GM23248 (cell line): ENCODE measurements at regions not wholly inside any gene's neighbourhood (a gene's known extent, or its start where the extent isn't known, plus 50 kb on each side); places are given as distances from the start of the nearest gene placed in this dataset.

ENCODE experiments used
- EZH2 ChIP-seq: fragments of 200-600 bp; sonication (generic); IDR thresholded peaks from 2 replicates; pipeline ENCODE4 v1.6.1; 2018; ENCODE audit warnings: antibody characterized with exemption, mild to moderate bottlenecking; ENCODE audit not compliant: insufficient read depth, poor library complexity, severe bottlenecking
- EZH2phosphoT487 ChIP-seq: fragments of 200-600 bp; sonication (generic); IDR thresholded peaks from 2 replicates; pipeline ENCODE4 v1.6.1; 2018; ENCODE audit warnings: antibody characterized with exemption, moderate library complexity, mild to moderate bottlenecking, low read depth; ENCODE audit not compliant: insufficient read depth

- TF ChIP-seq EZH2, result no peak
- no peak for TF ChIP-seq EZH2phosphoT487
Observed at GRCh38 chrX:16476692-16477091, 173.3 kb upstream of the S100G start.
